Skin epidermis (tissue), 12 donors: ENCODE measurements at regions not wholly inside any gene's neighbourhood (a gene's known extent, or its start where the extent isn't known, plus 50 kb on each side); places are given as distances from the start of the nearest gene placed in this dataset.

Experiments
- H3K27ac ChIP-seq, 21 experiments: fragments of 200-600 bp; sonication (generic) in 11 of 21; one replicate each; pipeline ENCODE4 v1.5.0; 2020; ENCODE audit warnings: mild to moderate bottlenecking in 3 of 21, inconsistent platforms in 2 of 21, moderate library complexity in 2 of 21
- H3K4me3 ChIP-seq, 7 experiments: fragments of 200-600 bp; sonication (generic) in 2 of 7; one replicate each; pipeline ENCODE4 v1.5.0; 2020; ENCODE audit warnings: inconsistent platforms in 2 of 7, mild to moderate bottlenecking in 2 of 7, moderate library complexity in 1 of 7

DNA sequence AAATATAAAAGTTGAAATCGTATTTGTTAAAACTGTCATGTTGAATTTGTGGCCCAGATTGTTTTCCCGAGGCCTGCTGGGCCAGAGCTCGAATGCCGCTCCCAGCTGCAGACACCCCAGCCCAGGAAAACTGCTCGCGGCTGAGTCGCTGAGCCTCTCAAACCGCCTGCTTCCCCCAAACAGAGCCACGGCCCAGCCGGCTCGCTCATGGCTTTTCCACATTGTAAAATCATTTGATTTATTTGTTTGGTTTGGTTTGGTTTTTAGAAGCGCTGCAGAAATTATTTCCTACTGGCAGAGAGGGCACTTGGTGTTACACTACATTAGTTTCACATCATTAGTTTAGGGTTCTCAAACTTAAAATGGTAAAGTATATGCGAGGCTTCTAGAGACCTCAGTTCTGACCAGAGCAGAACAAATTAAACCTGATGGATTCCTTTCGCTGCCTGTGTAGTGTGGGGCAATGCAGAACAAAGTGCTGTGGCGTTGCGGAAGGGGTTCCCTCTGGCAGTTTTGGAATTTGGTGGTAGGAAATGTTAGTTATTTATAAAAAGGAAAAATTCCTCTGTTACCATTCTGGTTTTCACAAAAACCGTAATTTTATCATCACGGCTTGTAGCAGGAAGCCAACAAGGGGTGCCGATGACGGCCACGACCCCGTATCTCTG lies 156.5 kb upstream of the PITX1 start:
- H3K27ac ChIP-seq, result no peak overlapping the region
- peak overlapping the region in 4 of 7 experiments; percentile 13 to 35 (median 22) for H3K4me3 ChIP-seq

DNA sequence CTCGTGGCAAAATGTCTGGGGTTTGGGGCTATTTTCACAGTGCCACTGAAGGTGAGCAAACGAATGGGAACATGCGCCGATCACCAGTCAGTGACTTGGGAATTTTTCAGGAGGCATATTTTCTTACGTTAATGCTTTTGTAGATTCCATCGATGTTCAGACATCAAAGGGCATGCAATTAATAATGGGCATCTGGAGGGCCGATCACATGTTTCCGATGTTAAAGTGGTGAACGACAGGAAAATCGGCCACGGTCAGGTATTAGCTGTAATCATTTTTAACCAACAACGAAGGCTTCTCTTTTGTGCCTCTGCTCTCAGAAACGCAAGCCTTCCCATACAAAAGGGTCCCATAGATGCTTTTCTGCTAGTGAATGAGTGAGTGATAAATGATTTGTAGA lies 155.0 kb upstream of the PITX1 start:
- no peak overlapping the region for H3K27ac ChIP-seq
- no peak overlapping the region for H3K4me3 ChIP-seq

DNA sequence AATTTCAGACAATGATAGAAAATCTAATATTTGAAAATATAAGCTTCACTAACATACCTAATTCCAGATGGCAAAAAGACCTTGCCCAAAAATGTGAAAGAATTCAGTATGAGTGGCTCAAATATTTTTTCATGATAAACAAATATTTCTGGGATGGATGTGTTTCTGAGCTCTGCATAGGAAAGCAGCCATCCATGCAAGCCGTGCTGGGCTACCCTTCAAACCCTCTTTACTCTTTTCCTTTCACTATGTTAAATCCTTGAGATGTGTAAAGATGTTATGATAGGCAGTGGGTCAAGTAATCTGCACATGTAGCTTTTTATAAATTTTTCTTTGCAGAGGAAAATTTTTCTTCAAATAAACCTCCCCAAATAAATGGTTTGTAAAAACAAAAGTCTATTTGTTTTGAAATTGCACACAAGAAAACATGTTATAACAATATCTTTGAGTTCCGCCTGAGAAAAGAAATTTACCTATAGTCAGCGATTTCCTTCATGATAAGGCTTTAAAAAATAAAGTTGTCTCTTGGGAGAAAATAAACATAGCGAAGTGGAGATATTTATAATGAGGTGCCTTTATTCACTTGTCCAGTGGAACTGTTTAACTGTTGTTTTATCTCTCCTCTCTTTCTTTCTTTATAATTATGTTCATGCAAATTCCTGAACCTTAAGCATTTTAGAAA lies 154.3 kb upstream of the PITX1 start:
- H3K4me3 ChIP-seq, result no peak overlapping the region

DNA sequence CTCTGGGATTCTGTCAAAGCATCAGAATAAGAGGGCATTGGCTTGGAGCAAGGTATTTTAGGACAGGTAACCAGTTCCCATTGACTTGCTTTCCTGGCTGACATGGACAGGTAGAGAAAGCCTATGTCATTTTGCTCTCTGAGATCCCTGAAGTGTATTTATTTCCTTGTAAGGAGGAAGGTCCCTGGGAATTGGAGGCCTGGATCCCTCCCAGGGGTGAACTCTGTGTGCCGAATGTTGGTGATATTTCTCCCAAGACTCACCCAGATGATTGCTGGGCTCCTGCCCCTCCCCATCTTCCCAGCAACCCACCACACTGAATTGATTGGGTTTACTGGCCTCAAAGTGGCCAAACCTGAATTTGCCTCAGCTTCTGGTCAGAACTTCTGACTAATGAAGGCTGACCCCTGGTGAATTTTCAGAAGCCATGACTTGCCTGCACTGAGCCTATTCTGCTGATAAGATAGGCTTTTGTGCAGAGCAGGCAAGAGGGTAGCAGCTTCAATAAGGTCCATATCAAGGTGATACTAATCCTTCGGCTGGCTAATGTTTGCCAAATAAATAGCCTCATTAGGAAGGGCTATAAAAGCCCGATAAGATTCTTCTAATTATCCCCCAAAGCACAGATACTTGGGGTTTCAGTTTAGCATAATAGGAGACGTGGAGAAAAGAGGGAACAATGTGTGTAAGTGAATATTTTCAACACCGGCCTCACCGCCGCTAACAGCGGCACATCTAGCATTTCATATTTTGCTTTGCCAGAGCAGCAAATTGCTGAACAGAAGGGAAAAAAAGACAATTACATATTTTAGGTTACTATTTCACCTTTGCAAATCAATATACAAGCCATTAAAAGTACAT lies 152.9 kb upstream of the PITX1 start:
- Histone ChIP-seq H3K27ac (no peak overlapping the region), H3K4me3 (no peak overlapping the region)

More for the DNA sequence above, 154.3 kb upstream of the PITX1 start:
- no peak overlapping the region for H3K27ac ChIP-seq

DNA sequence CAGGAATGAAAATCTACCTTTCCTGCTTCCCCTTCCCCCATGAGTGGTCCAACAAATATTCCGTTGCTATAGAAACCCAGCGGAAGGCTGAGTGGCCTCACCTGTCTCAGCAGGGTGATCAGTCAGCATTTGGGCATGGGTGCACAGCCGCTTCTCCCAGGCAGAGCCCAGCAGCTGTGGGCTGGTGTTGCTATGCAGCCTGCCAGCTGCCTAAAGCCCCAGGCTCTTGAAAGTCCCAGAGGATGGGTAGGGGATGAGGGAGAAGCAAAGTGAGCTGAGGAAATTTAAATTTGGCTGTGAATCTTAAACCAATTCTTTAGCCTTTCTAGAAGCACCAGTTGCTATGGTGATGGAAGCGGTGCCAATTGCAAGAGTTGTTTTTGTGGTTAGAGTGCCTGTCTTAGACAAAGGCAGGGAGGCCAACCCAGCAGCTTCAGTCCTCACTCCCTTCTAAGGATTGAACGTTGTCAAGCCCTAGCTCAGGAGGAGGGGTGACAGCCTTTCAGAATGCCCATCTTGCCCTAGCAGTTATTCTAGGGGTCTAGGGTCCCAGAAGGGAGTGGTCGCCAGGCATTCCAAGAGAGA lies 151.5 kb upstream of the PITX1 start:
- Histone ChIP-seq H3K27ac (no peak overlapping the region), H3K4me3 (no peak overlapping the region)

DNA sequence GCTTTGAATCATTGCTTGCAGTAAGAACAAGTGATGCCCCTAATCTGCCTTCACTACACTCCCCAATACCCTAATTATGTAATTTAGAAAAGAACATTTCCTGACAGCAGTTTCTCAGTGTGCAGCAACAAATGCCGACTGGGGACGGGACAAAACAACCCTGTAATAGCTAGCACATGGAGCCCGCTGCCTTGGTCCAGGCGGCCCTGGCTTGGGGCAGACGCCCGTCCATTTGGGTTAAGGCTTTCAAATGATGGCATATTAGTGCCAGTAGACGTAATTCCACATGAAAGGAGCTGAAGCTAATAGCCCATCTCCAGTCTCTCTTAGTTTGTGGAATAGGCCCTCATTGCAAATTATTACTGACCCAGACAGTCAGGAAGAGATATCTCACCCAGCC lies 150.6 kb upstream of the PITX1 start:
- Histone ChIP-seq H3K4me3 (no peak overlapping the region), H3K27ac (no peak overlapping the region)

DNA sequence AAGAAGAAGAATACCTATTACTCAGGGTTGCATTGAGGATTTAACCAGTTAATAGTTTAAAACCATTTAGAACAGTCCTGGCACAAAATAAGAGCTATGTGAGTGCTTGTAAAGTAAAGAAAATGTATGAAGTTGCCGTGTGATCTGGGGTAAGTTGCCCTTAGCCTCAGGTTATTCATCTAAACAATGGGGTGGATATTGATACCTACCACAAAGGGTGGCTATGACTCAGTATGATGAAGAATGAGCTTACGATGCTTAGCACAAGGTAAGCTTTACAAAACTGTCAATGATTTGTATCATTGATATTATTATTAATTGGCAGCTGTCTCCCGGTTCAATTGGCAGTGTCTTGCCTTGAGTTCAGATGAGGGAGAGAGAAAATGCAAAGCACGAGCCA lies 149.4 kb upstream of the PITX1 start:
- Histone ChIP-seq H3K27ac (no peak overlapping the region), H3K4me3 (no peak overlapping the region)

DNA sequence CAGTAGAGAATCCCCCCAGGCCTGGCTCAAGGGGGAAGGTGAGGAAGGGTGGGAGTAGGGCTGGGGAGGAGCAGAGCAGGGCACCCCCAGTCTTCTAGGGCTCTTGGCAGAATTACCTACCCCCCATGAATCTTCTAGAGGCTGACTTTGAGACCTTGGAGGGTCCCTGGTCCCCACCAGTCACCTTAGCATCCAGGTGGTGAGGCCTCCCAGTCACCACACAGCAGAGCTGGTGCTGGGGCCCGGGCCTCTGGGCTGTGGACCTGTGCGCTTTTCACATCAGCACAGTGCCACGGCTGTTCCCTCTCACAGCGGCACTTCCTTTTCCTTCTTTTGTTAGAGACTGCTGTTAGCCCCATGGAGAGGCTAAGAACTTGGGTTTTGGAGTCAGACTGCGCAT lies 148.6 kb upstream of the PITX1 start:
- no peak overlapping the region for H3K4me3 ChIP-seq
- H3K27ac ChIP-seq, result no peak overlapping the region

DNA sequence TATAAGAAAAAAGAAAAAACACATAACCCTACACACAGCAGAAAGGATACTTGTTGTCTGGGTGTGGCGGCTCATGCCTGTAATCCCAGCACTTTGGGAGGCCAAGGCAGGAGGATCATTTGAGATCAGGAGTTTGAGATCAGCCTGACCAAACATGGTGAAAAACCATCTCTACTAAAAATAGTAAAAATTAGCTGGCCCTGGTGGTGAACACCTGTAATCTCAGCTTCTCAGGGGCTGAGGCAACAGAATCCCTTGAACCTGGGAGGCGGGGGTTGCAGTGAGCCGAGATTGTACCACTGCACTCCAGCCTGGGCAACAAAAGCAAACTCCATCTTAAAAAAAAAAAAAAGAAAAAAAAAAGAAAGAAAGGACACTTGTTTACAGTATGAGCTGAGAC lies 147.6 kb upstream of the PITX1 start:
- no peak overlapping the region for H3K4me3 ChIP-seq
- H3K27ac ChIP-seq, result no peak overlapping the region

DNA sequence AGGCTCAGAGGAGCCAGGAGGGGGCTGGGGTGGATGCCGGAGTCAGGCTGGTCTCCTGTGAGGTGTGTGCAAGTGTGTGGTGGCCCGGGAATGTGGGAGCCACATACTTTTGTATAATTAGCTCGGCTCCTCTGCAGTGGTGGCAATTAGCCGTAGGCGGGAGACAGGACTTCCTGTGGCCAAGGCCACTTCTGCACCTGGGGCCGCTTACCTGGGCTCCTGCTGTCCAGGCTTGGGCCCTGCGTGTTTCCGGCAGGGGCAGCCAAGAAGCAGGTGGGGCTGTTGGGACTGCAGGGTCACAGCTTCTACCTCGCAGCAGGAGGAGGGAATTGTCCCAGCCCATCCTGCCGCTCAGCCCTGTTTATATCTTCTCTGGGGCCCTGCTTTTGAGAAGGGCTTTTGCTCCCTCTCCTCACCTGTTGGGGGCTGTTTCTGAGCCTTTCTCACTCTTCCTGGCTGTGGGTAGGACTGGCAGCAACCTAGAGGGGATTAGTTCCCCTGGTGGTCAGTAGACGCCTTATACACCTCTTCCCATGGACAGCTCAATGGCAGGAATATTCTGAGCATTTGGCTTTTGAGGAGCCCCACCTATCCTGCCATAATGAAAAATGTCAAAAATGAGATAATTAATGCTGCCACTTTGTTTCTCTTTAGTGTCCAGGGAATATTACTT lies 145.4 kb upstream of the PITX1 start:
- Histone ChIP-seq H3K4me3 (no peak overlapping the region), H3K27ac (no peak overlapping the region)

DNA sequence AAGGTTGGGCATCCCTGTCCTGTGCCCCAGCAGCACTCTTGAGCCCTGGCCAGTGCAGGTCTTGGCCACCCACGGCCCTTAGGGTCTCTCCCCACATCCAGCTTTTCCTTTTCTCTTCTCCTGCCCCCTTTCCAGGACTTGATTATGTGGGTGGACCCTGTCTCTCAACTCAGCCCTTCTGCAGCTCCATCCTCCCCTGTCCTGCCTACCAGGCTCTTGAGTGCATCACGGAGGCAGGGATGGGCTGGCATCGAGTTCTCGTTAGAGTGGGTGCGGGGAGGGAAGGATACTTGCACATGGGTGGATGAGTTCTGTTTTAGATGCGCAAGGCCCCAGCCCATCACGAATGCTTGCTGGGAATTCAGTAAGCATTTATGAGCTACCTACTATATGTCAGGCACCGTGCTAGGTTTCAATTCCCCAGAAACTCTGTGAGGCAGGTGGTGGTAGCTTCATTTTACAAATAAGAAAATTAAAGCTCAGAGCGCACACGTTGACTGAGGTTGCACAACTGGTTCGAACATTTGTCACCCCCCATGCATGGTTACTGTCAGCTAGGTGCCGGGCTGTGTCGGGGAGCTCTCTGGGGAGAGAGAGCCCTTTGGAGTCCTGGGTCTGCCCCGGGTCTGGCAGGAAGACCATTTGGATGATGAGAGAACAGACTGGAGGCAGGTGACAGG lies 144.6 kb upstream of the PITX1 start:
- Histone ChIP-seq H3K27ac (no peak overlapping the region), H3K4me3 (no peak overlapping the region)

DNA sequence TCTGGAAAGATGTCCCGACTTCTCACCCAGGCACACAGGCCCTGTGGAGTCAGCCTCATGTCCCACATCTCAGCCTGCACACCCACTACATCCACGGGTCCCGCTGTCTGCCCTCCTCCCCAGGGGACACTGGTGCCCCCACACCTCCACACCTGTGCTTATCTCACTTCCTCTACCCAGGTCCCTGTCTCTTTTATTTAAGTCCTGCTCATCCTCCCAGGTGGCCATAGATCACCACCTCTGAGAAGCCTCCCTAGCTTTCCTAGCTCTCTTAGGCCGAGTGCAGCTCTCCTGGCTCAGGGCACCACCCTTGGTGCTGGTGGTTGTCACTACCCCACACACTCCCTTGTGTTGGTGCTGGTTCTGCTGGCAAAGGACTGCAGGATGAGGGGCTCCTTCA lies 143.6 kb upstream of the PITX1 start:
- H3K4me3 ChIP-seq, result no peak overlapping the region
- H3K27ac ChIP-seq, result no peak overlapping the region

DNA sequence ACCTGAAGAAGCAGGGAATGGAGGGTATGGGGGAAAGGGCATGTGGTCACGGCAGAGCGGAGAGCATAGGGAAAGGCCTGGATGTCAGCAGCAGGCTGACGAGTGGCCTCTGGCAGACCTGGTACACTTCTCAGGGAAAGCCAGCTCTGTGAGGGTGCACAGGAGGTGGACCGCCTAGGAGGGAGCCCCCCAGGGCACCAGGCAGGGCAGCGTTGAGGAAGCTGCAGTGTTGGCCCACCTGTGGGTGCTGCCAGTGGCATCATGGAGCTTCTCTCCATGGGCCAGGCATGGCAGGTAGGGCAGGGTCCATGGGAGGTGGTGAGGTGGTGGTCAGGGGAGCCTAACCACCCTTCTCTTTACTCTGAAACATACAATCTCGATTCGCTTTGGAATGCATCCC lies 143.0 kb upstream of the PITX1 start:
- H3K27ac ChIP-seq, result no peak overlapping the region

DNA sequence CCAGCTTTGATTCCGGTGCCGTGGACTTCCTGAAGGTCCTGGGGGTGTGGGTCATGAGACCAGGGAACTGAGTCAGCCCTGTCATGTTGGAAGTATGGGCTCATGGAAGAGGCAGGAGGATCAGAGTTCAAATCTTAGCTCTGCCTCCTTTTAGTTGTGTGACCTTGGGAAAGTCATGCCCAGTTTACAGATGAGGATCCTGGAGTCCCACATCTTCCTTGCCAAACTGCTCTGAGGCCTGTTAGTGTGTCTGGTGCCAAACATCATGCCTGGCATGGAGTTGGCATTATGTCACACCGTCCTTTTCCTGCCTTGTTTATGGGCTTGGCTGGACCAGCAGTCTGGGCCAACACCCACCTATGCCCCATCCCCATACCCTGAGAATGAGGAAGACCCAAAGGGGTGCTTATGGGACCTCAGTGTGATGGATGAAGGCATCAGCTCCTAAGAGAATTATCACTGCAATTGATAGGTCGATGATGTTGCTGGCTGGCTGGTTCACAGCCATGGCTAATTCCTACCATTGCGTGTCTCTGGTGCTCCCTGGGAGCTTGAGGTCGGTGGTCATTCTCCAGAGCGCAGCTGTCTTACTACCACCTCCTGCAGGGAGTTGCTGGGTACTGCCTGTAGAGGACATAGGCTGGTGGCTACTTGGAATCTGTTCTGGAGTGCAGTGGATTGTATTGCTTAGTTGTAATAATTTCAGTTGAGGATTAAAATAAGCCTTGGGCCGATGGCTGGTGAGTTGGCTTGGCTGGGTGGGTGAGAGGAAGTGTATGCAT lies 140.5 kb upstream of the PITX1 start:
- Histone ChIP-seq H3K4me3 (no peak overlapping the region), H3K27ac (no peak overlapping the region)

More for the DNA sequence above, 143.0 kb upstream of the PITX1 start:
- no peak overlapping the region for H3K4me3 ChIP-seq

DNA sequence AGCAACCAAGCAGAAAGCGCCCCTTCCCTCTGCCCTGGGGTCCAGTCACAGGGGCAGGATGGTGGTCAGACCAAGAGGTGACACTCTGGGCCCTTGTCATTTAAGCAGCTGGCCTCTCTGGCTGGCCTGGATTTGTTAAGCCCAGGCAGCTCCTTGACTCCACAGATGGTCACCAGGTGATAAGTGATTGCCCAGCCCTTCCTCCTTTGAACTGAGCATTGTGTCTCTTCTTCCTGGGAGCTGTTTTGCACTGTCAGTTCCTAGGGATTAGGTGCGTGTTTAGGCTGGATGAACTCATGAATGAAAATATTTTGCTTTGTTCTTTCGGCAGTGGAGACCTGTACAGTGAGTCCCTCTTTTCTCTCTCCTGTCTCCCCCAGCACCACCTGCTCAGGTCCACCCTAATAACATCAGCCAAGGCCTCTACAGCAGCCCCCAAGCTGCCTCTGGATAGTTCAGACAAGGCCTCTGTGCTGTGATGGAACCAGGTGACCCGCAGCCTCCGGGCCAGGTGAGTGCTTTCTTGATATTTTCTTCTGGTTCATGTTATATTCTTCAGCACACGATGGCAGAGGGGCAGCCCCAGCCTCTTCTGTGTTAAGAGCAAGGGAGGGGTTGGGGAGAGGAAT lies 139.7 kb upstream of the PITX1 start:
- H3K27ac ChIP-seq, result no peak overlapping the region
- no peak overlapping the region for H3K4me3 ChIP-seq

DNA sequence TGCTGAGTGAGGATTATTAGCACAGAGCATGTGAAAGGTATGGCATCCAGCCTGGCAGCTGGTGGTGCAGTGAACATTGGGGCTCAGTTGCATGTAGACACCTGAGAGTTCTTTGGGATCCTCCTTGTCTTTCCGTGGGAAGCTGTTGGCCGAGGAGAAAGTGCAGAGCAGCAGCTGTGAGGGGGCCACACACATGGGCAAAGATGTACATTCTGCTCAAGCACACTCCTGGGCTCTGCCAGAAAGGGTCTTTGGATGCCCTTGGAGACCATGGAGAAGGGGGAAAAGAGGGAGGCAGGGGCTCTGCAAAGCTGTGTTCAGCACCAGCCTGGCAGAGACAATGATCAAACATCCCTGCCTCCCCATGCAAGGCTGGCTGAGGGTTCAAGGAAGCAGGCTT lies 138.7 kb upstream of the PITX1 start:
- no peak overlapping the region for H3K4me3 ChIP-seq
- no peak overlapping the region for H3K27ac ChIP-seq

DNA sequence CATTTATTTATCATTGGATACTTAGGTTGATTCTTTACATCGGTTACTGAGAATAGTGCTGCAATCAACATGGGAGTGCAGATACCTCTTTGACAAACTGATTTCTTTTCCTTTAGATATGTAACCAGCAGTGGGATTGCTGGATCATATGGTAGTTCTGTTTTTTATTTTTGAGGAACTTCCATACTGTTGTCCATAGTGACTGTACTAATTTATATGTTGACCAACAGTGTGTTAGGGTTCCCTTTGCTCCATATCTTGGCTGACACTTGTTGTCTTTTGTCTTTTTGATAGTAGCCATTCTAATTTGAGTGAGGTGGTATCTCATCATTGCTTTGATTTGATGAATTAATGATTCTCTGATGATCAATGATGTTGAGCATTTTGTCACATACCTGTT lies 137.3 kb upstream of the PITX1 start:
- Histone ChIP-seq H3K4me3 (no peak overlapping the region), H3K27ac (no peak overlapping the region)

DNA sequence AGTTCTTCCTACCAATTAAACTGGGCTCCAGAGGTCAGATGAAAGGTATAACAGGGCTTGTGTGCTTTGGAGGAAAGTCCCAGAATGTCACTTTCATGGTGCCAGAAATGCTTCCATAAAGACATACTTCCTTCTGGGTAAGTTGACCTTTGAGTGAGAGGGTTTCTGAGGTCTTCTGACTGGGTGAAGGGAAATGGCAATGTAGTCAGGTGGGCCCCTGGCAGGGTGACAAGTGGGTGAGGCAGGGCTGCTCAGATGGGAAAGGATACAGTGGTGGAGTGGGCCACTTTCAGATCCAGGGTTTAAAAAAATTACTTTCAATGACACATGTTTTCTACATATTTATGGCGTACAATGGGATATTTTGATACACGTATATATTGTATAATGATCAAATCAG lies 136.5 kb upstream of the PITX1 start:
- no peak overlapping the region for H3K27ac ChIP-seq

More for the DNA sequence above, 136.5 kb upstream of the PITX1 start:
- H3K4me3 ChIP-seq, result no peak overlapping the region
